ENCODE measurements at regions not wholly inside any gene's neighbourhood (a gene's known extent, or its start where the extent isn't known, plus 50 kb on each side); places are given as distances from the start of the nearest gene placed in this dataset.
"Not testable (repeated sequence)": the region's sequence is repeated elsewhere in the genome, so short reads cannot be mapped to it uniquely, and the experiment has no call there.

GRCh38 chr12:111239235-111239634 lies 129.7 kb downstream of the PHETA1 start:
- TF ChIP-seq POLR2A (IDR thresholded peaks at IDR 0.05) (no peak), CTCF (IDR thresholded peaks at IDR 0.05) (no peak), EP300 (IDR thresholded peaks at IDR 0.05) (no peak)
- Histone ChIP-seq H3K4me1 (no peaks in the 10 kb centered on the region), H3K27me3 (no peaks in the 10 kb centered on the region), H3K36me3 (no peaks in the 10 kb centered on the region), H3K27ac (no peak overlapping the region), H3K9me3 (peaks cover 0 to 48% (median 0%) of the 10 kb centered on the region in 4 donors), H3K4me3 (no peak overlapping the region)
- WGBS, 2 donors, result 79 to 81% methylated on average over 8 of the region's 8 CpGs
- DNase-seq (ENCODE audit: low spot score in 2 of 2), result no peak

- WGBS, 2 donors, result 47 to 54% methylated on average over 5 of the region's 5 CpGs
- no peak overlapping the region for H3K4me3 ChIP-seq
- TF ChIP-seq POLR2A (IDR thresholded peaks at IDR 0.05), result no peak
- TF ChIP-seq EP300 (IDR thresholded peaks at IDR 0.05), result no peak
- no peak overlapping the region for H3K27ac ChIP-seq
- H3K27me3 ChIP-seq, result no peaks in the 10 kb centered on the region
- DNase-seq (ENCODE audit: low spot score in 2 of 2), result no peak
- H3K36me3 ChIP-seq, result no peaks in the 10 kb centered on the region
- no peaks in the 10 kb centered on the region for H3K4me1 ChIP-seq
- H3K9me3 ChIP-seq, result peaks cover 0 to 48% (median 0%) of the 10 kb centered on the region in 4 donors
Measured at GRCh38 chr12:111238075-111238734, 130.7 kb downstream of the PHETA1 start.

- not testable (repeated sequence) for H3K36me3 ChIP-seq; H3K4me1 ChIP-seq; H3K4me3 ChIP-seq; H3K27me3 ChIP-seq; DNase-seq (ENCODE audit: low spot score in 2 of 2); H3K27ac ChIP-seq
- WGBS, 2 donors, result 85 to 87% methylated on average over 4 of the region's 4 CpGs
- H3K9me3 ChIP-seq, result peaks cover 0 to 39% (median 0%) of the 10 kb centered on the region in 4 donors
Measured at GRCh38 chr12:111234491-111234890, 134.4 kb downstream of the PHETA1 start.

- no peaks in the 10 kb centered on the region for H3K4me1 ChIP-seq
- 83 to 89% methylated on average over 3 of the region's 3 CpGs for WGBS, 2 donors
- no peak for TF ChIP-seq CTCF (IDR thresholded peaks at IDR 0.05)
- no peak for TF ChIP-seq EP300 (IDR thresholded peaks at IDR 0.05)
- no peak for TF ChIP-seq POLR2A (IDR thresholded peaks at IDR 0.05)
- H3K36me3 ChIP-seq, result no peaks in the 10 kb centered on the region
- H3K9me3 ChIP-seq, result peaks cover 0 to 39% (median 0%) of the 10 kb centered on the region in 4 donors
- no peaks in the 10 kb centered on the region for H3K27me3 ChIP-seq
- H3K4me3 ChIP-seq, result no peak overlapping the region
- H3K27ac ChIP-seq, result no peak overlapping the region
- DNase-seq (ENCODE audit: low spot score in 2 of 2), result no peak
Measured at GRCh38 chr12:111233786-111234185, 135.1 kb downstream of the PHETA1 start.

GRCh38 chr12:111230649-111231048 lies 138.2 kb downstream of the PHETA1 start:
- H3K27ac ChIP-seq, result no peak overlapping the region
- peaks cover 0 to 22% (median 0%) of the 10 kb centered on the region in 4 donors for H3K9me3 ChIP-seq
- no peak for TF ChIP-seq POLR2A (IDR thresholded peaks at IDR 0.05)
- no peak for TF ChIP-seq EP300 (IDR thresholded peaks at IDR 0.05)
- no peak for TF ChIP-seq CTCF (IDR thresholded peaks at IDR 0.05)
- H3K4me3 ChIP-seq, result no peak overlapping the region
- H3K4me1 ChIP-seq, result no peaks in the 10 kb centered on the region
- no peaks in the 10 kb centered on the region for H3K27me3 ChIP-seq
- DNase-seq (ENCODE audit: low spot score in 2 of 2), result no peak
- H3K36me3 ChIP-seq, result no peaks in the 10 kb centered on the region
- 60 to 66% methylated on average over 3 of the region's 3 CpGs for WGBS, 2 donors

- no peak for TF ChIP-seq POLR2A (IDR thresholded peaks at IDR 0.05)
- TF ChIP-seq EP300 (IDR thresholded peaks at IDR 0.05), result no peak
- TF ChIP-seq CTCF (IDR thresholded peaks at IDR 0.05), result no peak
- Histone ChIP-seq H3K4me3 (no peak overlapping the region), H3K27me3 (no peaks in the 10 kb centered on the region), H3K4me1 (no peaks in the 10 kb centered on the region), H3K27ac (no peak overlapping the region), H3K9me3 (peaks cover 0 to 8% (median 0%) of the 10 kb centered on the region in 4 donors), H3K36me3 (no peaks in the 10 kb centered on the region)
- 86 to 87% methylated on average over 5 of the region's 5 CpGs for whole genome bisulfite sequencing, 2 donors
- no peak for DNase-seq (ENCODE audit: low spot score in 2 of 2)
Measured at GRCh38 chr12:111228916-111229666, 139.8 kb downstream of the PHETA1 start.
